Middle frontal gyrus (tissue), 1 donor: ENCODE measurements at regions not wholly inside any gene's neighbourhood (a gene's known extent, or its start where the extent isn't known, plus 50 kb on each side); places are given as distances from the start of the nearest gene placed in this dataset.

ENCODE experiments used
- DNase-seq: peaks from one replicate; pipeline ENCODE4 v3.0.0-alpha.2; 2015; ENCODE audit warnings: low spot score; ENCODE audit errors: extremely low spot score

DNA sequence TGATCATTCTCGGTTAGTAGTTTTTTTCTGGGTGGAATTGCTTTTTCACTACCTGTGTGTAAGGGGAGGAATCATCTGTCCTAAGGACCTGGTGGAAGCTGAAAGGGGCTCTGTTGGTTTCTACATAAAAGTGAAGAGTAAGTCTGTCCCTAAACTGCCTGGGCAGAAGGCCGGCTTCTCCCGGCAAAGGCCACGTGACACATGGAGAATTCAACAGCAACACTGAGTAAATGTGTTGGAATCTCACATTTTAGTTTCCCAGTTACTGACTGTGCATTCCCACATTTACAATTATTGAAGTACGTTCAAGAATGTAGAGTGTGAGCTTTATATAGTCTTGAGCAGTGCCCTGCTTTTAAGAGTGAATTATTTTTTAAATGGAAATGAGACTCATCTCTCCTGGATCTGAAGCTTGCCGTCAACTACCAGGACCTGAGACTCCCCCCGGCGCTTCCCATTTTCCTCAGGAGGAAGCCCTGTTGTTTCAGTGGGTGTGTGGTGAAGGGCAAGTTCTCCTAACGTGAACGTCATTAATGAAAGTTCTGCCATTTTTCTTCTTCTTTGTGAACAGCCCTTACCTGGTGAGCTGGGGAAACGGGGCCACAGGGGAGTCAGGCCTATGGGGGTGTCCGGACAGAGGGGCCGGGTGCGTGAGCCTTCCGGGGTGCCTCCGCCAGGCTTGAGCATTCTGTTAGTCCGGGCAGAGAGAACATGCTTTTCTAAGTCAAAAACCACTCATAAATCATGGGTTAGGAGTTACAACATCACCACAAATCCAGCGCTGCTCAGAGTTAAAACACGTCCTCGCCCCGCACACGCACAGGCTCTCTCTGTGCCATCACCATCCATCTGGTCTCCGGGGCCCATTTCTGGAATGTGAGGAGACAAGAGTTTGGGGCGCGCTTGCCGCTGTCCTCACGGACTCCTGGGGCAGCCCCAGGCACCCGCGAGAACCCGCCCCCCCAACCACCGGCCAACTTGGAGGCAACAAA lies 56.6 kb upstream of the SMOC2 start:
- peak; percentile 11 for DNase-seq

DNA sequence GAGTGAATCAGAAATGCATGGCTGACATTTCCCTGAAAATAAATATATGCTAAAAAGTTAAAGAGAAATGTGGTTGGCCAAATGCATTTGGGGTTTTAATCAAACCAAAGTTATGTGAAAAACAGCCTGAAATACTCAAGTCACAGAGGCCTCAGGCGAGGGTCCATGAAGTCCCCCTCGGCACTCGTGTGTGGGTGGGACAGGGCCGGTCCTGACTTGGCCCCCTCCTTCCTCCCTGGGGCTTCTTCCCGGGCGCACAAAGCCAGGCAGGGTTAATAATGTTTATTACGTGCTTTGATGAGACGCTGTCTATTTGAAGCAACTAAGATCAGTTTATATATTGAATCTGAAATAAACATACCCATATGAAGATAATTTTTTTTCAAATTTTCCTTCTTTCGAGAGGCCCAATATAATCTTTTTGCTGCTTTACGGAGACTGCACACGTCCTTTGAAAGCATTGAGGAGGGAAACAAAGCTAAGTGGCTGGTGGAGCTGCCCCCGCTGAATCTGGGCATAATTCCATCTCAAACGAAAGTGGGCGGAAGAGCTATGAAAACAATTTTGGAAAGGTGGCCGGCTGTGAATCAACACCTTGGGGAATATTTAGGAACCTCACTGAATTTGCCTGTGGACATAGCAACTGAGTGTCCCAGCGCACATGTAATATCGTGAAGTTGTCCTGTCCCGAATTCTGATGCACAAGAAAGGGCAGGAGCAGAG lies 55.8 kb upstream of the SMOC2 start:
- DNase-seq: peak; percentile 5

DNA sequence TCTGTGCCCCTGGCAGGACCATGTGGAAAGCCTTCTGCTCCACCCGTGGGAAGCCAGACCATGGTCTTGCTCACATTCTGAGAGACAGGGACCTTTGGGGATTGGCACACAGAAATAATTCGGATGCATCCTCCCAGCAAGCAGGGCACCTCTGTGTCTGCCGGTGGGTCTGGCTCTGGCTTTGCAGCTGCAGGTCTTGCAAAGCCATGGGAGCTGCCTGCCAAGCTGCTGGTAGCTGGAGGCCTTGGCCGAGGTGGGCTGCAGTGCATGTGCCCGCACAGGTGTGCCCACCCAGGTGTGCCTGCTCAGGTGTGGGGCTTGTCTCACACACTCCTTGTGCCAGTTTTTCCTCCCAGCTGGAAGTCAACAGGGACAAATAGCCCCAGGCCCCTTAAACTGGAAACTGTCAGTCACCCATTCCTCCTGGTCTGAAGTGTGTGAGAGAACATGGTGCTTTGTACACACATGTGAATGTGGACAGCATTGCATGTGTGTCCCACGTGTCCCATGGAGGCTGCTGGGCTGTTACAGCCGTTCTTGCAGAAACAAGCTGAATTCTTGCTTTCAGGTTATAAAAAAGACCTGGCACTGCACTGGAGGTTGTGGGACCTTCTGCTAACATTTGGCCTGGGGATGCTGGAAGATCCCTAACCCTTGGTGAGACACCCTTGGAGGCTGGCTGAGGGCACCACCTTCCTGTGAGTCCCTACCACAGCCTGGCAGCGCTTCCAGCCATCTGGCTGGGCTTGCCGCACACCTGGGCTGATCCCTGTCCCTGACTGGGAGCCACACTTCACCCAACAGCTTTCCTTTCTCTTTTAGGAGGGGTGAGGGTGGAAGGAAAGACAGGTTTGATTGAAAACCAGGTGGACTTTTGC lies 54.9 kb upstream of the SMOC2 start:
- no peak for DNase-seq

DNA sequence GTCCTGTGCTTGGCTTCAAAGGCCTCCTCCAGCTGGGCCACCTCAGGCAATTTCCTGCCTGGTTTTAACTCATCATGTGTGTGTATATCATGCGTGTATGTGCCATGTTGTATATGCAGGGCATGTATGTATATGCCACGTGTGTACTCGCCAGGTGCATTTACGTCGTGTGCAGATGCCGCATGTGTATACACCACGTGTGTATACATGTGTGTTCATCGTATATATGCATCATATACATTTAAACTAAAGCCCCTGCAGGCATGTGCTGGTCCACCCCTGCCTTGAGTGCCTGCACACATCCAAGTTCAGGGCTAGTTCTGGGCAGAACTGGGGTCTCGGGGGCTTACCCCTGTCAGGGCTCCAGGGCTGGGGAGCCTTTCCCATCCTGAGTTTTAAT lies 54.0 kb upstream of the SMOC2 start:
- no peak for DNase-seq

DNA sequence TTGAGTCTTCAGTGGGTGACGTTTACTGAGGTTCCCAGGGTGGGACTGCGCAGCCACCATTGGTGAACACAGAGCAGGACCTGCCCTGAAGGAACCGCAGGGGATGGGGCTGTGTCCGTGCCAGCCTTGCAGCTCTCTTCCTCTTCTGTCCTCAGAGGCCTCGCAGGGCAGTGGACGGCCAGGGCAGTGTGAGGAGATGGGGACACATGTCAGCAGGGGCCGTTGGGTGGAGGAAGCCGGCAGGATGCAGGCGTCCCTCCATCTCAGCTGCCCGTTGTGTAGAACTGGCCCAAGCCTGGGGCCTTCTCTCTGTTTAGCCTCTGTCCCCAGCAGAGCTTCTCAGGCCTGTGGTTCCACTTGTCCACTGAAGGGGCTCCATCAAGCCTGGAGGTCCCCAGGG lies 53.6 kb upstream of the SMOC2 start:
- no peak for DNase-seq

DNA sequence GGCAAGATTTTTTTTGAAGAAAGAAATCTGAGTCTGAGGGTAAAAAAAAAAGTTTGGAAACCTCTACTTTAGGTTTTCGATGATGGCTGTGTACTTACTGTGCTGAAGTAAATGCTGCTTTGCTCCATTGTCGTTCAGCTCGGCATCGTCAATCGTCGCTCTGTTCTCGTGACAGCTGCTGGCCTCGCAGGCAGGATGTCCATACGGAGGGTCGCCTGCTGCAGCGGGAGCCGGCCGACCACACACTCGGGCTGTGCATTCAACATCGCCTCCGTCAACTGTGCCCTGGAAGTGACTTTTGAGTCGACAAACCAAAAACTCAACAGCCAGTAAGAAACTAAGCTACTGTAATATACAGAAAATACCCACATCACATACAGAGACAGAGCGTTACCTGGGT lies 53.1 kb upstream of the SMOC2 start:
- DNase-seq: no peak

DNA sequence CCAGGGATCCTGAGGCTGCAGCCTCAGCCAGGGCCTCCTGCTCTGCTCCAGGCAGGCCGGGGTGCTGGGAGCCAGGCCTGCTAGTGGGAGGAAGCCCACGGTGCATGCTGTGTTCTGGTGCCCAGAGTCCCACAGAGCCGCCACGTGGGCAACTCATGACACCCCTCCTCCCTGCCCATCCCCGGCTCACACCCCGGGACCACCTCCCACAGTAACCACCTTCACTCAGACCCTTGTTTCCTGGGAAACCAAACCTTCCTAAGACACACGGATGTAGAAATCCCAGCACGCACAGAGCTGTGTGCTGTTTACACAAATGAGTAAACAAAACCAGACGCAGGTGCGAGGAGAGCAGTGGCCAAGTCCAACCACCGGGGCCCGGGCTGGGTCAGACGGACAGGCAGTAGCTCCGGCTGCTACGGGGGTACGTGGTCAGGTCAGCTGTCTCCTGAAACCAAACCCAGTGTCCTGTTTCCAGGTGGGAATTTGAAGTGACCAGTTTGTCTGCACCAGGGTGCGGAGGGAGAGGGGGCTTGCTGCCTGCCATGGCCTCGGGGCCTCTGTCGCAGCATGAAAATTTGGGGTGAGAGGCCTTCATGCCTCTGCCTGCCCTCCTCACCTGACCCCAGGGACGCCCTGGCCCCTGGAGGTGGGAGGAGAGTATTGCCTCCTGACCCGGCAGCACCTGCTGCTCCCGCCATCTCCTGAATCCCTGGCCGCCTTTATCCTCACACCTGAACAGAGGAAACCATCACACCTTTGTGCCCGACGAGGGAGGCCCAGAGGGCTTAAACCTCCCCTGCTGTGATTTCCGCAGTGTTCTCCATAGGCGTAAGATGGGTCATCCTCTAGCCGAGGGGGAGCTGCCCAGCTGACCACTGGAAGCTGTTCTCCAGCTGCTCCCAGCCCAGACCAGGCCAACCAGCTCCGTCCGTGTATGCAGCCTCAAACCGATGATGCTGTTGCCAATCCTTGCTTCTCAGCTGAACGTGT lies 52.0 kb upstream of the SMOC2 start:
- no peak for DNase-seq

DNA sequence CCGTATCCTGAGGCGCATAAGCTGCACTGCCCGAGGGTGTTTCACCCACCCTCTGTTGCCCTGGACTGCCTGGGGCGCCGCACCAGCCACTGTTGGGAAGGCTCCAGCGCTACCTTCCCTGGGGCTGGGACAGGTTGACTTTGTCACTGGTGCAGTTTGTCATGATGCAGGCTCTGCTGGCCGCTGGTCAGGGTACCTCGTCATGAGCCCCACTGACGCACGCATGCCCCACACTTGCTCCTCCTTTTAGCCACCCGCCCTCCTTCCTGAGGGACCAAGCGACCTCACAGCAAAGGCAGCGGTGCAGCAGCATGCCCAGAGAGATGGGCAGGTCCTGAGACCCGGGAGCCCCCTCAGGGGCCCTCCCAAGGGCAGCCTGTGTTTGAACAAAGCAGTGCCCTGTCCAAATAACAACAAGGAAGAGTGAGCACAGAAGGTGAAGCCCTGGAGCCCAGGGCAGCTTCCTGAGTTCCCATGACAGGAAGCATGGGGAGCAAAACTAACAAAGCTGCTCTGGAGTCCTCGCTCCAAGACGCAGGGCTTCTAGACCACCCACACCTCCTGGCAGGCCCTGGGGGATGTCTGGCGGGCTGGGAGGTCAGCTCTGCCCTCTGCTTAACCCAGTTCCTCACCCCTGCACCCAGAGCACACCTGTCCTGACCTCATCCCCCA lies 50.1 kb upstream of the SMOC2 start:
- DNase-seq: no peak
